ENCODE measurements at regions not wholly inside any gene's neighbourhood (a gene's known extent, or its start where the extent isn't known, plus 50 kb on each side); places are given as distances from the start of the nearest gene placed in this dataset.
"Not testable (repeated sequence)": the region's sequence is repeated elsewhere in the genome, so short reads cannot be mapped to it uniquely, and the experiment has no call there.

DNA sequence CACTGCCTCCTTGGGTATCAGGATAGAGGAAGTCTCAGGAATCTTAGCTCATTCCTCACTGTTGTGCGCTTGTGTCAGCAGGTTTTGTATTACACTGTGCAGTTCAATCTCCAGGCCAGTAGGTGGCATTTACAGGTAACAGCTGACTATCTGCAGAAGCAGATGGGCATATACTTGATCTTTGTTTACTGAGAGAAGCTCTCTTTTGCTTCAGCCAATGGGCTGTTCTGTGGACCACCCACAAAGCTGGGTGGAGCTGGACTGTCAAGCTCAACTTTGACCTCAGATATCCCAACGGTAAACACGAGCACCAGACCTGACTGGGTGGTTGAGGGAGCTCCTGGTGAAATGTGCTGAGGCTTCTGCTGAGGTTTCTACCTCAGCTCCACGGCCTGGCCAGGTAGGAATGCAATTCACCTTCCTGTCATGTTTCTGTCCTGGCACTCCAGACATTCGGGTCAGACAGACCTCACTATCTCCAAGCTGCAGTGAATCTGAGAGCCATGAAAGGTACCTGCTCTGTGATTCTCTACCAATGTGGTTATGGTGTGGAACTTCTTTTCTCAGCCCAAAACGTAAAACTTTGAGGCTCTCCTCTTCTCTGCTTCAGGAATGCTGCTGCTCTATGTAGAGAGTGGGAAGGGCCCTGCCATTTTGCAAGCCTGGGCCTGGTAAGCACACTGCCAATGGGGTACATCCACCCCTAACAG is 167.9 kb upstream of the ACTBL2 start:
- peak; percentile 73 for DNase-seq (ENCODE audit: low read depth)

DNA sequence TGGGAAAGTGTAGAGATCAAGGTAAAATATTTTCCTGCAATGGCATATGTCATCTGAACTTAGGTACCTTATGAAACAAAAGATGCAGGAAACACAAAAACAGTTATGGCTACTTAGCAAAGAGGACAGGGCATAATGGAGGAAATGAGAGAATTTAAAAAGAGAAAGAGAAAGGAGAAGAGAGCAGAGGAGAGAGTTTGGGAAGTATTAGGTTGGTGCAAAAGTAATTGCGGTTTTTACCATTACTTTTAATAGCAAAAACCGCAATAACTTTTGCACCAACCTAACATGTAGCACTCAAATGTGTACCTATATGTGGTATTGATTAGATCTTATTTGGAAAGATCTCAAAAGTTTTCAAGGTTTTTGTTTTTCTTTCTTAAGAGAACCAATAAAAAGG is 160.1 kb upstream of the ACTBL2 start:
- no peak for DNase-seq (ENCODE audit: low read depth)

GRCh38 chr5:57642066-57642465 is 159.5 kb upstream of the ACTBL2 start:
- DNase-seq (ENCODE audit: low read depth), result no peak

DNA sequence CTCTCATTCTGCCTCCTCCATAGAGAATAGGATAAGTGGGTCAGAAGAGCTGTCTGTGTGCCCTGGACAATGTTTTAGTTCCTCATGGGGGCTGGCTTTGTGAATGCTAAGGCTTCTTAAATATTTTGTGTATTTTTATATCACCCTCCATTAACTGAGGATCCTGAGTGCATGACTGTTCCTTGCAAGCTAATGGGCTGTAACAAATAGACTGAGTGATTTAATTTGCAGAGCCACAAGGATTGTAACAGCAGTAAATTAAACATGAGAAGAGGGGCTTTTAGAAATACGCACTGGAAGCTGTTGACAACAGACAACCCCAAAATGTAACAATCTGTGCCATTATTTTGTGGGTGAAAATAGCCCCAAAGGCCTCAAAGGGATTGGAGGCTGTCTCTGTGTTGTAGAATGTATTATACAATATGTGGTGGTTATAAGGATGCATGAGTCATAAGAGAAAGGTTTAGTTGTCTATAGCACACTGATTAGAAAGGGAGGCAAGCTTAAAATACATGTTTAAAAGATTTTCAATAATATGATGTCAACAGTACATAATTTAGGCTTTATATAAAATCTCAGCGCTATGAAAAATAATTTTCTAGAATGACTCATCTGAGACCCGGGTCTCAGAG is 152.7 kb upstream of the ACTBL2 start:
- peak; percentile 11 for DNase-seq (ENCODE audit: low read depth)

DNA sequence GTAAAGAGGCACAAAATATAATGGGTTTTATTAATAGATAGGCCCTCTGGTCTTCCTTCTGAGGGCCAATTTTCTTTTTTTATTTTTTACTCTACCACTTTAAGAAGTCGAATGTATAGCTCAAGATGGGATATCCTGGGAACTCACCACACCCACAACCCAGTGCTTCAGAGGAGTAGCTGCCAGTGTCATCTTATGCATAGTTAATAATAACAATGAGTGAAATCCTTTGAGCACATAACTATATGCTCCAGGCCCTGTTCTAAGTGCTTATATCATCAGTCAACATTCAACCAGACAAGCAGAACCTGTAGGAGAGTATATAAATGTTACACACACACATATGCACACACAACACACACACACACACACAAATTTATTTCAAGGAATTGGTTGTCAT is 150.3 kb upstream of the ACTBL2 start:
- no peak for DNase-seq (ENCODE audit: low read depth)

DNA sequence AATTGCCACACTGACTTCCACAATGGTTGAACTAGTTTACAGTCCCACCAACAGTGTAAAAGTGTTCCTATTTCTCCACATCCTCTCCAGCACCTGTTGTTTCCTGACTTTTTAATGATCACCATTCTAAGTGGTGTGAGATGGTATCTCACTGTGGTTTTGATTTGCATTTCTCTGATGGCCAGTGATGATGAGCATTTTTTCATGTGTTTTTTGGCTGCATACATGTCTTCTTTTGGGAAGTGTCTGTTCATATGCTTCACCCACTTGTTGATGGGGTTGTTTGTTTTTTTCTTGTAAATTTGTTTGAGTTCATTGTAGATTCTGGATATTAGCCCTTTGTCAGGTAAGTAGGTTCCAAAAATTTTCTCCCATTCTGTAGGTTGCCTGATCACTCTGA is 148.5 kb upstream of the ACTBL2 start:
- not testable (repeated sequence) for DNase-seq (ENCODE audit: low read depth)

GRCh38 chr5:57627661-57628060 is 145.1 kb upstream of the ACTBL2 start:
- DNase-seq (ENCODE audit: low read depth), result no peak

DNA sequence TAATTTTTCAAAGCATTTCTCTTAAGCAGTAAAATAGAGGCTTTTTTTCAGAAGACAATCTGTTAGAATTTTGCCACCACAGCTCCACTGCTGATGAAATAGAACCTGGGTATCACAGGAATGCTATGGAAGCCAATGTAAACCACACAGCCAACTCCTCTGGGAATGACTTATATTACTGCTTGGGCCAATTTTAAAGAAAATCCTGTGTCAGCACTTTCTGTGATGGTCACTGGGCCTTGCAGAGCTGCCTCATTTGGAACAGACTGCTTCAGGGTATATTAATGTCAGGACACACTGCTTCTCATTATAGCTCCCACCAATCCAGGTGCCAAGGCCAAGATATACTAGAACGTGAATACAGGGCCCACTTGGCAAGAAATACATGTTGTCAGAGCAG is 144.1 kb upstream of the ACTBL2 start:
- no peak for DNase-seq (ENCODE audit: low read depth)

- DNase-seq (ENCODE audit: low read depth), result no peak
These were observed 139.0 kb upstream of the ACTBL2 start for GRCh38 chr5:57621624-57622023.

- DNase-seq (ENCODE audit: low read depth), result no peak
These were observed 136.3 kb upstream of the ACTBL2 start for GRCh38 chr5:57618767-57619381.

DNA sequence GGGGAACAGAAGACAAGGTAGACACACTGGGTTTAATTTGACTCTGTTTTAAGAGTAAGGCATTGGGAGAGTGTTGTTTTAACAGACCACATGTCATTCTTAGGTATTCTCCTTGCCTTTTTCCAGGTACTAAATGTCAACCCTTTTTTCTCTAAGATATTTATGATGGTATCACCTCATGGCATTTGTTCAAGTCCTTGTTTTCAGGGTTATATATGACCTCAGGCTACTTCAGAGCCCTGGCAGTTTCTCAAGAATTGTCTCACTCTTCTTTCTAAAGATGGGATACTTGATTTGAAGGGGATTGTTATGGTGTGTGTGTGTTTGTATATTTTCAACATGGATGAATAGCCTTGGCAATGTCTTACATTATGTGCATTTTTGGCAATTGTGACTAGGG is 131.1 kb upstream of the ACTBL2 start:
- no peak for DNase-seq (ENCODE audit: low read depth)

DNA sequence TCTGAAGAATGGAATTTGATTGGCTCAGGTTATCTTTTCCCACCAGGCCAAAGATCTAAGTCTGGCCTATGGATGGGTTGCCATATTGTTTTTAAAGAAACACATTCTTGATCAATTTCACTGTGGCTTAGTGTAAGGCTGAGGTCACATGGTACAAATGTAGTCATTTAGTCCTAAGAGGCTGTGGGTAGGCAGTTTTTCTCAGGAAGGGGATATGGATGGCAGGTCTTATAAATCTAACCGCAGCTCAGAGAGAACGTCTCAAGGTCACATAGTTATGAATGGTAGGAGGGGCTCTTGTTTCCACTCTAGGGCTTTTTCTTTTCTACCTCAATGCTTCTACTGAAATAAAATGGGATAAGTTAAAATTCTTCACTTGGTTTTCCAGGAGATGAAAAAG is 128.6 kb upstream of the ACTBL2 start:
- DNase-seq (ENCODE audit: low read depth), result no peak

DNA sequence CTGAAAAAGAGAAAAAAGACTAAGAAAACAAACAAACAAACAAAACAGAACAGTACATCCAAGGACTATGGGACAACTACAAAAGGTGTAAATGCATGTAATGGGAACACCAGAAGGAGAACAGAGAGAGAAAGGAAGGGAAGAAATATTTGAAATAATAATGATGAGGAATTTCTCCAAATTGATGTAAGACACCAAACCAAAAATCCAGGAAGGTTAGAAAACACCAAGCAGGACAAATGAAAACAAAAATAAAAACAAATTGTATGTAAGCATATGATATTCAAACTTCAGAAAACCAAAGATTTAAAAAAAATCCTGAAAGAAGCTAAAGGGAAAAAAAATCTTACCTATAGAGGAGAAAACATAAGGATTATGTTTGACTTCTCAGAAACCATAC is 125.9 kb upstream of the ACTBL2 start:
- no peak for DNase-seq (ENCODE audit: low read depth)

GRCh38 chr5:57601996-57602395 is 119.4 kb upstream of the ACTBL2 start:
- no peak for DNase-seq (ENCODE audit: low read depth)

- DNase-seq (ENCODE audit: low read depth), result no peak
These were observed 117.7 kb upstream of the ACTBL2 start for GRCh38 chr5:57600321-57600720.

- DNase-seq (ENCODE audit: low read depth), result peak; percentile 82
These were observed 116.1 kb upstream of the ACTBL2 start for GRCh38 chr5:57598756-57599155.

DNA sequence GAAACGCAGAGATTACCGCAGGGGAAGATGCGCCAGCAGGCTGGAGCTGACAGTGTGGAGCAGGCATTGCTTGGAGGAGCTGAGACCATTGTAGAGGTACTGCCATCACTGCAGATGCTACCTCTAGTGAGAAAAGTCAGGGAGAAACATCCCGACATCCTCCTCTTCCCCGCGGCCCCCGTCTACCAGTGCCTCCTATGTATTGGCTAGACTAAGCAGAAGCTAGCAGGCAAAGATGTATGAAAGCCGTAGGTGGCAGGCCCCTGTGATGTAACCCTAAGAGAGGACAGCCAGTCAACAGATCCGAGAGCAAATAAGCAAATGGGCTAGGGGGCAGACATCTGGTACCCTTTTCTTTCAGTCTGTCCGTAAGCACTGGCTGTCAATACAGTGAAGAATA is 115.5 kb upstream of the ACTBL2 start:
- no peak for DNase-seq (ENCODE audit: low read depth)

- DNase-seq (ENCODE audit: low read depth), result no peak
These were observed 112.9 kb upstream of the ACTBL2 start for GRCh38 chr5:57595523-57595991.

- no peak for DNase-seq (ENCODE audit: low read depth)
These were observed 111.8 kb upstream of the ACTBL2 start for GRCh38 chr5:57594436-57594835.

- DNase-seq (ENCODE audit: low read depth), result peak; percentile 81
These were observed 109.6 kb upstream of the ACTBL2 start for GRCh38 chr5:57592236-57592635.

GRCh38 chr5:57586649-57587048 is 104.0 kb upstream of the ACTBL2 start:
- no peak for DNase-seq (ENCODE audit: low read depth)

GRCh38 chr5:57582578-57583070 is 100.0 kb upstream of the ACTBL2 start:
- DNase-seq (ENCODE audit: low read depth), result no peak

DNA sequence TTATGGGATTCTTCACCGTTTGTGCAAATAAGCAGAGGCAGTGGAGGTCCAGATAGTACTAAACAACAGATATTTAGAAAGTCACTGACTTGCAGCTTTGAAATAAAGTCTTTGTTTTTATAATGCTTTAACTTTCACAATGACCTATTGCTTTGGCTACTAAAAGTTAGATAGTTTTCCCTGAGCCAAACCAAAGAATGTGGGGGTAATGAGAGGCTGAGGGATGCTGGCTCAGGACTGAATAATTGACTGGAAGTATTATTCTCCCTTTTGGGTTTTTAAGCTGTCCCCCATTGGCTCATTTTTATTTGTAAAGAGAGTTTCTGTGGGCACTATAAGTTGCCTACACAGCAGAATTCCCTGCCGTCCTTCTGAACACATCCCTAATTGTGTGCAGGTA is 99.2 kb upstream of the ACTBL2 start:
- no peak for DNase-seq (ENCODE audit: low read depth)
